DMS153 treated with DMSO at 0.1 percent for 48 hours (cell line): ENCODE measurements at regions not wholly inside any gene's neighbourhood (a gene's known extent, or its start where the extent isn't known, plus 50 kb on each side); places are given as distances from the start of the nearest gene placed in this dataset.

Experiments
- DNase-seq: peaks from one replicate; lab custom pipeline; 2025; ENCODE audit not compliant: unreplicated experiment; lab: John Stamatoyannopoulos, UW

DNA sequence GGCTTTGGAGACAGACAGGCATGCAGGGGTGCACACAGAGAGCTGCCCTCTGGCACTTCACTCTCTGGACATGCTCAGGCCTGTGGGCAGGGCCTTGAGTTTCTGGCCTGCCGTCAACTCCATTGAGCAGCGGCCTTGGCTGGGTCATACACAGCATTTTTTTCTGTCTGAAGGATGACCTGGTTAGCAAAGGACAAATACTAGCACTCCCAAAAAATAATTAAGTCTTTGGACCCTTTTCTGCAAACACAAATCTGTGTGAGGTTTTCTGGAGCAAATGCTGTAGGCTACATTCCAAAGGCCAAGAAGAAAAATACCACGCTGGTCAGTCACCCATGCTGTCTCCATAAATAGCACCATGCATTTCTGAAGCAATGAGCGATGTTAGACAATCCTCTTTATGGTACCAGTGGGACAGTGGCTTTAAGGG lies 124.7 kb upstream of the CTAGE1 start:
- DNase-seq, result no peak

DNA sequence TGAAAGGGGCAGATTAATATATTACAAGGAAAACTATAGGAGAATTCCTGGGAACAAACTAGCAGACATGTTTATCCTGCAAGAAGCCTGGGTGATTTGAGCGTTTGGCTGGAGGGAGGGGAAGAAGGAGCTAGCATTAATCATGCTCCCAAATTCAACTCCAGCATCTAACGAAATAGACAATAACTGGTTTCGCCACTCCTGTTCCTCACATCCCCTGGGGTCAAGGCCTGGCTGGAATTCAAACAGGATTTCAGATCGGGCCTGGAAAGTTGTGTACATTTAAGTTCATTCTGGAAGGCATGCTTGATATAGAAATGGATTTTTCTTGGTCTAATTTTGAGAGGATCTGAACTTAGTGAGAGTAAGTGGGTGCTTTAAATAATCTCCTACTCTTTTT lies 126.1 kb upstream of the CTAGE1 start:
- no peak for DNase-seq

- DNase-seq, result no peak
These were observed 126.9 kb upstream of the CTAGE1 start for GRCh38 chr18:22544626-22545025.

- no peak for DNase-seq
These were observed 127.5 kb upstream of the CTAGE1 start for GRCh38 chr18:22545066-22545760.

GRCh38 chr18:22546905-22547570 lies 129.3 kb upstream of the CTAGE1 start:
- no peak for DNase-seq

GRCh38 chr18:22547807-22548561 lies 130.3 kb upstream of the CTAGE1 start:
- no peak for DNase-seq

DNA sequence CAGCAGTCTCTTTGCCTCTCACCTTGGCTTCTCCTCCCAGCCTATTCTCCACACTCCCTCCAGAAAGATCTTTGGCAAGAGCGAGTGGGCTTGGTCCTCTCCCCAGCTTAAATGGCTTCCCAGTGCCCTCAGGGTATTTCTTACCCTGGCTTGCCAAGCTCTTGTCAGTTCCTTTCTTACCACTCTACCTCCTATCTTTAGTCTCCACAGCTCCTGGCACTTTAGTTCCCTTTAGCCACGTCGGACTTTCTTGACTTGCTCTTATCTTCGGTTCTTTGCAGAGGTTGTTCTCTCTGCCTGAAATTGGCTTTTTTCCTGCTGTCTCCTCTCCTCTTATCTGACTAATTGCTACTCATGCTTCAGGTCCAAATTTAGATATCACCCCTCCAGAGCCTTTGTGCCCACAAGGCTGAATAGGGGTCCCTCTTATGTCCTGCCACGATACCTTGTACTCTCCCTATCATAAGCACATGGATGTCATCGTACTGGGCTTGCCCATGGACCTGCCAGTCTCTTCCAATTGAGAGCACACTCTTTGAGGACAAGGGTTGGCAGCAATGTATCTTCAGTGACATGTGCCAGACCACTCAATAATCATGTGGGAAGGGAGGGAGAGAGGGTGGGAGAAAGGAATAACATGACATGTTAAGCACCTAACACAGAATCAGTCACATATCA lies 131.7 kb upstream of the CTAGE1 start:
- DNase-seq, result no peak

GRCh38 chr18:22550366-22550765 lies 132.7 kb upstream of the CTAGE1 start:
- DNase-seq, result no peak

DNA sequence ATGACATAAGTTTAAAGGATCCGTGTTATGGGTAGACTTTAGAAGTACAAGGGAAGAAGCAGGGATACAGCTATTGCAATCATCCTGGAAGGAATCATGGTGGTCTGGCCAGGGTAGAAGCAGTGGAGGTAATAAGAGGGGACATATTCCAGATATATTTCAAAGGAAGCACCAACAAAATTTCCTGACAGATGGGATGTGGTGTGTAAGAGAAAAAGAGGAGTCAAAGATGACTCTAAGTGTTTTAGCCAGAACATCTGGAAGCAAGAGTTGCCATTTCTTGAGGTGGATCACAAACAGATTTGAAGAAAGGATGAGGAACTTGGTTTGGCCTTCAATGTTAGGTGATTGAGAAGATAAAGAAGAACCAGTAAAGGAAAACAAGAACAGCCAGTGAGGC lies 133.1 kb upstream of the CTAGE1 start:
- DNase-seq, result no peak

DNA sequence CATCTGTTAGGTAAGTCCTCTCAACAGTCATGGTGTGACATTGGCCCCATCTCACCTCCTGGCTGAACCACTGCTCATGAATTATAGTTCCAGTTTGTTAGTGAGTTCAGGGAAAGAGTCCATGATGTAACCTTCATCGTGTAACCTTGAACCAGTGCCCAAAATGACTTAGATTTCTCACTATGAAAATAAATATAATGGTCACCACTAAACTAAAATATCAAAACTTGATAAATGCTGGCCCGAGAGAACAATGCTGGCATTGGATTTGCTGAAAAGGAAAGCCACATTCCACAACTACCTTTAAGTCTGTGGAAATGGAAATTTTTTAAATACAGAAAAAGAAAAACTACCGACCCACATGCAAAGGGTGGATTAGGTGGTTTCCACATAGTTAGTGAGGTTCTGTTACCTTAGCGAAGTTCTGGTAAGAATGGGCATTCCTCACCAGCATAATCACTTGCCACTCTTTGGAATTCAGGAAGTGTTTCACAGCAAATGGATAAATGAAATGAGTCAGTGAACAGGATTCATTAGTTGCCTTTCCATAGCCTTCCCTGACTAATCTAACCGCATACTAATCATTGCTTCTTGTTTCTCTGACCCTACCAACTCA lies 133.9 kb upstream of the CTAGE1 start:
- no peak for DNase-seq

DNA sequence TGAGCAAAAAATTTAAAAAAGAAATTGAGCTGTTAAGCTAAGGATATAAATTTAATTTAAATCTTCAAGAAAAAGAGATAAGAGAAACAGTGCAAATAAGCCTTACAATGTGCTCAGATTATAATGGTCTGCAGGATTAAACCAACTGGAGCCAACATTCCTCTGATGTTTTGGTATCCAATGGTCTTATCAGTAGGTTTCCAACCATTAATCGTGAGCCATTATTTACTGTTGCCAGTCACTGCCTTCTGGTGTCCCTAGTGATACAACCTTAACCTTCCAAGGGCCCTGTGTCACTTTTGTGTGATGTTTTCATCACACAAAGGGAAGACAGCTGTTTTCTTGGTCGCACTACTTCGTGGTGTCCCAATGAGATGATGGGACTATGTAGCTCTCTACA lies 134.5 kb upstream of the CTAGE1 start:
- DNase-seq, result no peak

- DNase-seq, result no peak
These were observed 135.3 kb upstream of the CTAGE1 start for GRCh38 chr18:22552899-22553460.

- no peak for DNase-seq
These were observed 138.8 kb upstream of the CTAGE1 start for GRCh38 chr18:22556222-22557167.

DNA sequence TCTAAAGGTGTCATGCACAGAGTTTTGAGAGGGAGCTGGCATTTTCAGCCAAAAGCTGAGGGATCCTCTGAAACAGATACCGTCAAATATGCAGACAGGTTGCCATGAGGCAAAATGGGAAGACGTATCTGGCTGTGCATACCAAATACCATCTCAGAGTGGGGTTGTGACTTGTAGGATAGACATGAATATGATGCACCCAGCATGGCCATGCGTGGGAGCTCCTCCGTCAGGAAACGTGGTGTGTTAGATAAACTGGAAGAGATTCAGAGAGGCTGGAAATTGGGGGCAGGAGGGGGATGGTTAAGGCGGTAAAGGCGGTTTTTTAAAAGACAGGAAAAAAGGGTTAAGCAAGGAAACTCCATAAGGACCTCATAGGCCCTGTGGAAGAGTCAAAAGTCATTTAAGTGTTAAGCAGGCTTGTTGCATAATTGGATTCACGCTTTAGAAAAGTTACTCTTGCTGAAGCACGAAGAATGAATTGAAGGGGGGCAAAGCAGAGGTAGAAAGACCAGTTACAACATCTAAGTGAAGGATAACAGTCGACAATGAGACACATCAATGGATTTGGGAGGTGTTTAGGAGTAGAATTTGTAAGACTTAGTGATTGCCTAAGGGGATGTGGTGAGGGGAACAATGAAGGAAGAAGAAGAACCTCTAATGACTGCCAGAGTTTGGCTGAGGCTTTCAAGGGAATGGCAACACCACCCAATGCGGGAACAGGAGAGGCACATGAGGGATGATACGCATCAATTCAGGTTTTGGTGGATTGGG lies 139.6 kb upstream of the CTAGE1 start:
- no peak for DNase-seq

- no peak for DNase-seq
These were observed 141.2 kb upstream of the CTAGE1 start for GRCh38 chr18:22558945-22559385.

DNA sequence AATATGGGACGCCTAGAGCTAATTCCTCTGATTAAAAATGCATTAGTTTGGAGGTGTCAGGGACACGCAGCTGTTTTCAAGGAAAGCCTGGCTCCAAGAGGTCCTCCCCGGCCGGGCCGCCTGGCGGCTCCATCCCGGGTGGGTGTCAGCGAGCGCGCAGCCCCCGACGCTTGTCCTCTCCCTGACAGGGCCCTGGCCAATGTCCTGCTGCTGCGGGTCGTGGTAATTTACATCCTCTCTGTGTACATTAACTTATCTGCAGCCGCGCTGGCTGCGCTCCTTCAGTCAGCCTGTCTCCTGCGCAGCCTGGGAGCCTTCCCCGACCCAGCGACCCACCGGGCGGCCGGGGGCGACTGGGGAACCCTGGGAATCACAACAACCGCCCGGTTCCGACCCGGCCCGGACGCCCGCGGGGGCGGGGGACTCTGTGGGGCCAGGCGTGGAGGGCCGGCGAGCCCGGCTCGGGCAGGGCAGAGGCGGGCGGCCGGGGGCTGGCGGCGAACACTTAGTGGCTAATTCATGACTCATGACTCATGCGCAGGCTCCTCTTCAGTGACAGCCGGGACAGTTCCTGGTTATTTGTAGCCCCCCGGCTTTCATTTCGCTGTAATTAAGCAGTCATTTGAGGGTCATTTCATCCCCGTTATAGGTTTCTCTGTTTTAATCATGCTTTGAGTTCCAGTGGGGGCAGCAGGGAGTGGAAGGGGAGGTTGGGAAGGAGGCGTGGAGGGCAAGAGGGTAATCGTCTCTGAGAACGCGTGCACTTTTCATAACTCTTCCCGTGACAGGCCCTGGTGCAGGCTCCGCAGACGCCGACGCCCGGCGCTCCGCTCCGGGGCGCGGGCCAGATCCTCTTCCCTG lies 141.9 kb upstream of the CTAGE1 start:
- no peak for DNase-seq

DNA sequence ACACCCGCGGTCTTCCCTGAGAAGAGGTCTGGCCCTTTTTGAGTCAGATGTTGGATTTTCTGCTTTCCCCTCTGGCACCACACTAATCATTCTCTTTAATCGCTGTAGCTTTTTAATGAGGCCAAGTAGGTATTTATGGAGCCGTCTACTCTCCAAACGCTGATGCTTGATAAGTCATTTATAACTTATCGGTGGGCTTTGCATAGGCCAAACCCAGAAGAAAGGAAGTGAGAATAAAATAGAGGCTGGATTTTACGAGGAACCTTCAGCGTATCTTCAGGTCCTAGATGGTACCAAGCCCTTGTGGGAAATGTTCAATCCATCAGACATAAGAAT lies 142.5 kb upstream of the CTAGE1 start:
- DNase-seq, result no peak

DNA sequence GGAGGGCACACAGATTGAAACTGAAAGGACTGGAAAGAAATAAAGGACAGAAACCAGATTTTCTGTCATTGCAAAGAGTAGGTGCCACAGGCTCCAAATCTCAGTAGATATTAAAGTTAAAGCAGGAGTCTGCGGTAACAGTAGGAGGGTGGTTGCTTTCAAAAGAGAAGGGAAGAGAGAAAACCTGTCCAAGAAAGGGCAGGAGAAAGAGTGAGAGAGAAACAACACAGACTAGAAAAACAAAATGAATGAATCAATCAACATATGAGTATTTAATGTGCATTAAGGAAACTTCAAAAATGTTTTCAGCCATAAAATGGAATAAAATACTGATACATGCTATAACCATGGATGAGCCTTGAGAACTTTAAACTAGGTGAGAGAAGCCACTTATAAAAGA lies 143.1 kb upstream of the CTAGE1 start:
- no peak for DNase-seq
